Loucy (cell line): ENCODE measurements at regions not wholly inside any gene's neighbourhood (a gene's known extent, or its start where the extent isn't known, plus 50 kb on each side); places are given as distances from the start of the nearest gene placed in this dataset.

Experiments used
- CTCF ChIP-seq: fragments of 200-600 bp; sonication (generic); conservative IDR thresholded peaks from 2 replicates; pipeline ENCODE4 v1.5.1; 2014; ENCODE audit warnings: mild to moderate bottlenecking, antibody characterized with exemption, low read length
- EZH2phosphoT487 ChIP-seq: fragments of 200-600 bp; IDR thresholded peaks from 2 replicates; pipeline ENCODE4 v1.6.1; 2018; ENCODE audit warnings: antibody characterized with exemption, mild to moderate bottlenecking, moderate library complexity, borderline replicate concordance

DNA sequence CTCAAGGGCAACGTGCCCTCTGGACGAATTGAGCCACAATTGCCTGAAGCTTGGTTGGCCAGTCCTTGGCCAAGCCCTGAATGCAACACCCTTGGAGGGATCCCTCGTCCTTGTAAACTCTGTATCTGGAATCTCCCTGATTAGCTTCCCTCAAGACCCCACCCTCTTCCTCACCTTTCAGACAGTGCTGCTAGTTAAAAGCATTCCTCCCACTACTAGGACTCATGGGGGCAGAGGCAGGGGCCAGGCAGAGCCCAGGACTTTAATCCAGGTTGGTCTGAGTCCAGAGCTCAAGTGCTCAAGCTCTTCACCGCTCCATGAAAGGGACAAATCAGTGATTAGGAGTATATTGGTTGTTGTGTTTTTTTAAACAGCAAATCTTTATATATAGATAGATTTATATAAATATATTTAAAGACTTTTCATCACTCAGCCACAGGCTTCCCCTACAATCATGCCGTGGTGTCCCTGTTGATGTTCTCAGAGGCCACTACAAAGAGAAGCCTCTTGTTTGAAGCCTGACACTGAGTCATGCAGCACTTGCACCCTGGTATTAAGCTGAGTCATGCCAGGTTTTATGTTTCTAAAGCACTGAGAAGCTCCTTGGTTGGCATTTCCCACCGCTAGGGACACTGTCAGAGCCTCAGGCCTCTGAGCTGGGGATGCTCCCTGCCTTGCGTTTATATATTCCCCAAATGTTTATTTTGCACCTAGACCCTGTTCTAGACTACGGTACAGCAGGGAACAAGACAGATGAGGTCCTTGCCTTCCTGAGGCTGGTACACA, 53.8 kb upstream of the GSC start:
- TF ChIP-seq CTCF (no peak), EZH2phosphoT487 (no peak)
